ENCODE measurements at regions not wholly inside any gene's neighbourhood (a gene's known extent, or its start where the extent isn't known, plus 50 kb on each side); places are given as distances from the start of the nearest gene placed in this dataset.
A peak's percentile ranks its signal among the peaks of the same experiment; 100 is the strongest.

DNA sequence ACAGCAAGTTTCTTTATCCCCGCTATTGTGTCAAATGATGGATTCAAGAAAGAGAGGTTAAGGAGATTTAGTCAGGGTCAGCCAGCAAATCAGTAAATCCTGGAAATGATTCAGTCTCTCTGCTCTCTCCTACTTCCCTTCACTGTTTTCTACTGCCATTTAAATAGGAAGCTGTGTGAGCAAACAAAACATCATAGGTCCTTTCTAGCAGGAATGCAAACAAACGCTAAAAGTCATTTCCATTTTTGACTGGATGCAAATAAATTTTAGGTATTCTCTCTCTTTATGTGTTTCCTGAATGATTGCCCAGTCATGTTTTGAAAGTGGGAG lies 299.4 kb upstream of the RORA start:
- peak; percentile 1 for DNase-seq (ENCODE audit: low spot score)

DNA sequence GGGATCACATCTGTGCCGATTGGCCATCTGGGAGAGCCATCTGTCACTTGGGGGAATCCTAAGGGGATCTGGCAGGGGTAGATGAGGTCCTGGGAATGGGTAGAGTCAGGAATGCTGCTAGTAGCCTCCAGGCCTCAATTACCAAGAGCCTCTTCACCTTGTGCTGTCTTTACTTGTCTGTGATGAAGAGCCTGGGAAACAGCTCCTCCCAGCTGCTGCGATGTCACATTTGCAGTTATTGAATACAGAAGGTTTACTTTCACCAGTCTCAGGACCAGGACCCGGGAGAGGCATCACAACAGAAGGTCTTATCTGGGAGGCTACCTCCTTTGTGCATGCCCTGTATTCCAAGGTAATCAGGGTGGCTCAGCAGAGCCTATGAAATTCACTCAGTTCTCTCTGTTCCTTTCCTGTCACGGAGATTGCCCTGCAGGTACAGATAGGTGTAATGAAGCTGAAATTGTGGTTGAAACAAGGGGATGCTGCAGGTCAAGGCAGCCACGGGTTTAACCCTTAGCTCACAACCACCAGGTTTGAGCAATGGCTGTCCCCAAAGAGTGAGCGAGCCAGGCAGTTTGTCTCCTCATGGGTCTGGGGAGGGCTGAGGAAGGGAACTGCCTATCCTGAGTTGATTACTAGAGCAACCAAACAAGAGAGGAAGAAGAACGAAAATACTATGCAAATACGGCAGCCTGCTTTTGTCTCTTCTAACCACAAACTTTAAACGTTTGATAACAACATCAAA lies 298.9 kb upstream of the RORA start:
- no peak for DNase-seq (ENCODE audit: low spot score)

DNA sequence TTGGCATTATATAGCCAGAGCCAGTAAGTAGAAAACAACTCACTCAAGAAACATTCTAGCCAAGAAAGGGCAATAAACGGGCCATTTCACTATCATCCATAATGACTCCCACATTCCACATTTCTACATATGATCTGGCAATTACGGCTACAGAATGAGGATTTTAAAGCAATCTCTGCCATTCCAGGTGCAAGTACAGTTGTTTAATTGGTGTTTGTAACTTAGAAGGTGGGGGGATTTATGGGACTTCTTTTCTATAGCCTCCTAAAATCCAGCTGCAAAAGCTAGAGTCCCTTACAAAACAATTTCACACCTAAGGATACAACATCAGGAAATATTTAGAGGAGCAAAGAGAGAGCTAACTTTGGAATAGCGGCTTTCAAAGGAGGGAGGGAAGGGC lies 295.4 kb upstream of the RORA start:
- DNase-seq (ENCODE audit: low spot score) = no peak

DNA sequence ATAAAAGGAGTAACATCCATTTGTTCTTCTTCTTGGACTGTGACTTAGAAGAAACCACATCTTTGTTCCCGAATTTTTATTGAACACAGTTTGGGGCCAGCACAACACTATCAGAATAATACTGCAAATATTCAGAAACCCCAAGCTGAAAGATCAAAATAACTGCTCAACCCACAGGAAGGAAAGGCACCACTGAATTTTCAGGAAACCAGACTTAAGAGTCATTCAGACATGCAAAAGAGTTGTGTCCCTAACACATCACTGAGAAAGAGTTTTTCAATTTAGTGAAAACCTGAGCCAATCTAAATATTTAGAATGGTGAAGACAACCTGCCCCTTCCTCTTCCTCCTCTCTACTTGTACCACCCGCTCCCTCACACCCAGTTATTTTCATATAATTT lies 295.0 kb upstream of the RORA start:
- DNase-seq (ENCODE audit: low spot score) = no peak

DNA sequence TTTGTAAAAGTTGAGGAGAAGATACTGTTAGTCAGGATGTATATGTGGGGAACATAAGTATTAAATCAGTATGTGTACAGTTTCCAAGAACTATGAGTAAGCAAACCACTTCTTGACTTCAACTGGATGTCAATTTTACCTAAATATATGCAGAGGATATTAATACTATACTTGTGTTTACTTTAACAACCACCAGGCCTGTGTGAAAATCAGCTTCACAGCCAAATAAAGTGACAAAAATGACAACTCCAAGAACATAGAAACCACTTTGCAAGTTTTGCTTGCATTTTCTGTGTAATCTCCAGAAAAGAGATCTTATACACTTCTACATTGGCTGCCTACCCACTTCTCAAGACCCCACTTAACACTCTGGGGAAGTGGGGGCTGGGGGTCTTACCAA lies 293.3 kb upstream of the RORA start:
- no peak for DNase-seq (ENCODE audit: low spot score)

DNA sequence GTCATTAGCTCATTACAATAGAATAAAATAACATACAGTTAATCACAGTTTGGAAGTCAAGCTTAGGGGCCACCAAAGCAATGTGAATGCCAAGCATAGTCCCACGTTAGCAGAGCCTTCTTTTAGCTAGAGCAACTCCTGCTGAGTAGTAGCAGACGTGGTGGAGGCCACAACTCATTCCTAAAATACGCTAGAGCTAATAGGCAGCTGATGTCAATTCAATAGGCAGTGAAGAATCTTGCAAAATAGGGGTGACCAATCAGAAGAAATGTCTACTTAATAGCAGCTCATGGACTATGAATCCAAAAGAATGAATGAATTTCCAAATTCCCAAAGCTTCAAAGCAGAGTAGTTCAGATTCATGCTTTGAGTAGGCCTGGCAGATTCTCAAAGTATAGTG lies 292.9 kb upstream of the RORA start:
- no peak for DNase-seq (ENCODE audit: low spot score)

DNA sequence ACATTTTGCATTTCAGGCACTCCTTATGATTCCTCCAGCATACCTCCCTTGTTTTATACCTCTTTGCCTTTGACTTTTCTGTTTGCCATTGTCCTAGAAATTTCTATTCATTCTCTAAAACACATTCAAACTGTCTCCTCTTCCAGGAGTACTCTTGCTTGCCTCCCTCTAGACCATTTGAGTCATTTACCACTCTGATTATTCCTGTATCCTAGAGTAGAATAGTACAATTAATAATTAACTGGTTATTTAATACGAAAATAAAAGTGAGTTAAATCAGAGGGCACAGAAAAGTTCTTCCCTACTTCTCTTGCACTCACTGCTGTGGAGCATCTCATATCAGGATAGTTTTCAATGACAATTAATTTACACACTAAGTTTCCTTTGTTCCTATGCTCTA lies 290.2 kb upstream of the RORA start:
- DNase-seq (ENCODE audit: low spot score) = no peak

DNA sequence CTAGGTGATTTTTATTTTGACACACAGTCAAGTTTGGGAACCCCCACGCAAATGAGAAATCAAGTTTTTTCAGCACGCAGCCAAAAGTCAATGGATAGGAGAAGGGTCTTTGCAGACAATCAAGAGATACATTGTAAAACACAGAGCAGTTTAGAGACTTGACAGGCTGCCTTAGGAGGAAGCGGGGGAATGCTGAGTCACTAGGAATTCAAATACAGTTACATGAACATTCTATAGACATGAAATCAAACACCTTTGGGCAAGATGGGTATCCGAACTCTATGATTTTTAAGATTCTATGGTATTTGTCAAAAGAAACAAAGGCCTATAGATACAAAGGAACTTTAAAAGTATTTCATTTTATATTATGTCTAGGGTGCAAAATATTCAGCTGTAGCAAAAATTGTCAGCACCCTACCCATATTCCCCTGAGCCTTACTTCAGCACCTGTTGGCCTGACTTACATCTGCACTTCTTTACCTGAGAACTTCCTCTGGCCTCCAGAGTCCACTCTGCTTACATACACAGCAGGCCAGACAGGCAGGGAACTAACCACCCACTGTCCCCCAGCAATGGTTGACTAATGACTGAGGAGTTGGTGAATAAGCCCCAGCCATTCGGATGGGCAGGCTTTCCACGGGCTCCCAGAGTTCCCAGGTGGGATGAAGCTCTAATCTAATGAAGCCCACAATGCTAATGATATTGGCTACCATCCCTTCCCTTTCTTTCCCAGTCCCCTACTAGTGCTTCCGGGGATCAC lies 289.3 kb upstream of the RORA start:
- no peak for DNase-seq (ENCODE audit: low spot score)

DNA sequence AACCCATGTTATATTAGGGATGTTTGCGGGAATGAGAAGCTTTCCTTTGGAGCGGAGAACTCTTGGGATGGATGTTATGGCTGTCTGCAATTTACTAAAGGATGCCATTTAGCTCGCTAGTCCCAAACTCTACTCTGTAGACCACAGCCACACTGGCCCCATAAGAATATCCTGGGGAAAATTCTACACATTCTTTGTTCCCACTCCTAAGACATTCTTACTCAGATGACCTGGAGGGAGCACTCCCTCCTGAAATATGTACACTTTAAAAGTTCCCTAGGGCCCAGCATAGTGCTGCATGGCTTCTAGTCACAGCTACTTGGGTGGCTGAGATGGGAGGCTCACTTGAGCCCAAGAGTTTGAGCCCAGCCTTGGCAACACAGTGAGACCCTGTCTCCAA lies 288.7 kb upstream of the RORA start:
- DNase-seq (ENCODE audit: low spot score) = no peak

DNA sequence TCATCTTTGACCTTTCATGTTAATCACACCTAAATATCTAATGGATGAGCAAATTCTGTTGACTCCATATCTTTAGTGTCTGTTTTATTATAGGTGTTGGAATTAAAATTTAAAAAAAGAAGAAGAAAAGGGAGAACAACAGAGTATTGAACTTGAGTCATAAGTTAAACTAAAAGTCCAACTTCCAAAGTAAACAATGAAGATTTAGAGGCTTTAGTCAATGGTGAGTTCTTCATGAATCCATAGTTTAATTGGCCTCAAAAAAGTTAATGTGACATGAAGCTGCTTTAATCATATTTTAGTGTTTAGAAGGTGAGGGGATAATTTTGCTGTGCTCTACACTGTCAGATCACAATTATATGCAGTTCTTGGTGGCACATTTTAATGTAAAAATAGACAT lies 288.2 kb upstream of the RORA start:
- DNase-seq (ENCODE audit: low spot score) = no peak

DNA sequence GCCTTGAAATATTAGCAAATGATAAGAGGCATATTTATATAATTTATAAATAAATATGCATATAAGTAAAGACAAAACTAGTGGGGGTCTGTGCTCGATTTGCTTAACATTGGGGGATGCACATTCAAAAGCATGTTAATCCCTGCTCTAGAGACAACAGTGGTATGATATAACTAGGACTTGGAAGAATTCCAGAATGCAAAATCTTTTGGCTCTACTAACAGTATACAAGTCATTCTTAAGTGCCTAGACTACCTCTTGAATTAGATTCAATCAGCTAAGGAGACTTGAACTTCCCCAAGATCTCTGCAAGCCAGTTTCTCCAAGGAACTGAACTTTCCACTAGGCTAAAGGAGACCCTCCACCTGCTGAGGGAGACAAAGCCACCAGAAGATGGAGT lies 282.7 kb upstream of the RORA start:
- DNase-seq (ENCODE audit: low spot score) = no peak

DNA sequence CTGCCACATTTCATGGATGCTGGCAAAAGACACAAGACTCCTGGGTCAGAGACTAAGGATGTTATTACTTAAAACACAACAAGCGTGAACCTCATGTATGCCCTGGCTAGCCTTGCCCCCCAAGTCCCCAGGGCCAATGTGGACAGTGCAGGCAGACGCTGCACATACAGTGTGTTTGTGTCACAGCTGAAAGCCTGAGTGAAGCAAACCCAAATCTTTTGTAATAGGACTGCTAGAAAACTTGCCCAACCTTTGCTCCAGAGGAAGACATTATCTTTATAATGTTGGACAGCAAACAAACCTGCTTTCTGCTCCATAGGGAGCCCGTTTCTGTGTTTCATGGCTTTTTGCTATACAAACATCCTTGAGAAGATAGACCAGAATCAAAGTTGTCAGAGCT lies 282.0 kb upstream of the RORA start:
- no peak for DNase-seq (ENCODE audit: low spot score)

DNA sequence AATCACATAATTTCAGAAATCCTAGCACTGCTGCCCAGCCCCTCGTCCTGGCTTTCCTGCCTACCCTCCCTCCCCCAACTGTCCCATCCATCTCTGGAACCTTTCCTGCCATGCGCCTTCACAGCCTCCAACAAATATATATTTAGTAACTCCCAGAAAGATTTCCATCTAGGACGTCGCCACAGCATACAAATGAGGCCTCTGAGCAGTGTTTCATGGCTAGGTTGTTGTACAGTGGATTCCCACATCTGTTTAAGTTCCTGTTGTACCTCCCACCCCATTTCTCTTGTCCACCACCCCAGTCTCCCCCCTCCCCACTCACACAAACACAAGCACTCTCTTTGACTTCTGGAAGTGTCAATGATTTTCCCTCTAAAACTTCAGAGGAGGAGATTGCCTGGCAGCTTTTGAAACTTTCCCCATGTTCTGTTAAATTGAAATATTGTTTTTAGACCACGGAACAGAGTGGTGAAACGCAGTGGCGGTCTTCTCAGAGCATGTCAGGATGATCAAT lies 280.3 kb upstream of the RORA start:
- no peak for DNase-seq (ENCODE audit: low spot score)

DNA sequence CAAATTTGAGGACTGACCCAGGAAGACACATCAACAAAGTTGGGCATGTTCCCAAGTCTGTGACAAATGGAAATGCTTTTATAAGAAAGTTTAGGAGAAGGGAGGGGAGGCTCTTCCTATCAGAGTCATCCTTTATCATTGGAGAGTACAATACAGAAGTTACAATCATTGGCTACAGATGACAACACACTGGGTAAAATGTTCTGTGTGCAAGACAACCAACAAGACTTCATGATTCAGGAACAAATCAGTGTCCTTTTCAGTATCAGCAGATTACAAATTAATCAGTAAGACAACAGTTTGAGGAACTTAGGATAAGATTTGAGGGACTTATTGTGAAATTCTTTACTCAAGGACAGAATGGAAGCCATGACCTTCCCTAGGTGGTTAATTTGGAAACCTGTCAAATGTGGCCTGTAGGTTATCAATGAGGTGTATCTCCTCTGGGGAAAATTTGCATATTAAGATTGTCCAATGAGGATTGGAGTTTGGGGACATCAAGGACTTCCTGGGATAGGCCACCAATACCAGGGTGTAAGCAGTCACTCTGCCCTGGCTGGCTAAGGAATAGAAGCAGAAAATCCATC lies 274.4 kb upstream of the RORA start:
- no peak for DNase-seq (ENCODE audit: low spot score)

DNA sequence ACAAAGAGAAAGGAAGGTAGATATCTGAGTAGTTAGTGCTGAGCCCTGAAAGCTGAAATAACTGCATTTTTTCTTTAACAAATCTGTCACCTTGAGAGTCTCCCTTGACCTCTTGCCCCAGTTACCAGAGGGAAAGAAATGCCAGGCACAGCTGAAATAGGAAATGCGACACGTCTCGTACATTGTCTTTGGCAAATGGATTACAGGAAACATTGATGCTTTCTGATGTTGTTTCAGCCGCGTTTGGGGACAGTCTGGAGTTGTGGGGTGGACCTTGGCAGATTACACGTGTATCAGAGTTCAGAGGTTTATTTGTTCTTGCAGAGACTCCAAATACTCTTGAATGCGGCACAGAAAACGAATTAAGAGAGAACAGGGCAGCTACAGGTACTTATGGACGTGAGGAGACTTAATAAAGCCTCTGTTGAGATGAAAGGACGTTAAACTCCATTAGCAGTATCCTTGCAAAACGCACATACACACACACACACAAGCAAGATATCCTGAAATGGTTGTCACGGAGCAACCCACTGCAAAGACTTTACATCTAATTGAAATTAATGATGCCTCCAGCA lies 272.8 kb upstream of the RORA start:
- DNase-seq (ENCODE audit: low spot score) = no peak

DNA sequence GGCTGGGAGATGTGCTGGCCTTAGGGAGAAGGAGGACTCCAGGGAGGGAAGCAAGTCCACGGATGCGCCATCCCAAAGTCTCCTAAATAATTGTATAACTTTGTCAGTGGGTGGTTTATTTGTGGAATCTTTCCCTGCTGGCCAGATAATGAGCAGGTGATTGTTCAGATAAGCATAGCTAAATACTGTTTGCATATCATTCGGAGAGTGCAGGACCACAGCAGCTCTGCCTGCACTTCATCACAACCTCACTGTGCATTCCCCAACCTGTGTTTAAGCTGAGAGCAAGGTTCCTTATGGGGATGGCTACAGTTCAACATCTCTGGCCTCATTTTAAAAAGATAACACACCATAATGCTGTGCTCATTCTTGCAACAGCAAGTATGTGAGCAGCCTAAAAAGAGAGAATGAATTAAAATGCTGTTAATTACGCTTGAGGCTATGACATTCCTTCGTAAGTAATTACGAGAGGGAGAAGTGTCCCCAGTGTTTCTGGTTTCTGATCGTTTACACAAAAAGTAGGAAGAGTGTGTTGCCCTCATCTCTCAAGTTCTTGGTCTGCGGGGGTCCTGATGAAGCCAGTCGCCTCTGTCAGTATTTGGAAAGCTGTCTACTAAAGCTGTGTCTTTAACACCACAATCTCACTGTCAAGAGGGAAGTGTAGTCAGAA lies 272.0 kb upstream of the RORA start:
- no peak for DNase-seq (ENCODE audit: low spot score)

DNA sequence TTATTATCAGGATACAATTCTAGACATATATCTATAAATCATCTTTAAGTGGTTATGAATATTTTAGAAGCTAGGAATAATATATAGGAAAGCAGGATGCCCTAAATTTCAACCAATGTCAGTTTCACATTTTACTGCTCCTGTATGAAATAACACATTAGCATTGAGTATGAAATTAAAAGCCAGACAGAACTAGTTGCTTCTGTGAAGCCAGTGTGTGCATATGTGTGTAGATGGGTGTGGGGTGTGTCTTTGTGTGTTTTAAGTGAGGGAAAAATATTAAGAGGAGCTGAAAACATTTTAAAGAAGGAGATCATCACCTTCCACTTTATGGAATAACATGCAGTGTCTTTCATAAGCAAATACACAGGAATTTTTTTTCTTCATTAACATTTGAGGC lies 271.4 kb upstream of the RORA start:
- DNase-seq (ENCODE audit: low spot score) = no peak

DNA sequence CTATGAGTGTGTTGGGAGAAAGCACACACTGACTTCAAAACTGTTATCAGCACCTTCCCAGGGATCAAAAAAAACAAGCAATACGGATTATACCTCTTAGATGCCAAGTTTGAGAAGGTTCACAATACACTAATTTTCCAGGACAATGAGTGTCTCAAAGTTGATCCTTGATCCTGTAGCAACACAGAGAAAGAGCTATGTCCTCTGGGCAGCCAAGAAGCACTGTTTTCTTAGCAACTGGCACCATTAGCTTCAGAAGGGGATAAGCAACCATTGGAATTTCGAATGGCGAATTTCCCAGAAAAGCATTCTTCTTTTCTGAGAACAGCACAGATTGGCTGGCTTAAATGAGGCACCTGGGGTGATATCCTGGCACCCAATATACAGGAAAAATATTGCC lies 270.3 kb upstream of the RORA start:
- DNase-seq (ENCODE audit: low spot score) = no peak

DNA sequence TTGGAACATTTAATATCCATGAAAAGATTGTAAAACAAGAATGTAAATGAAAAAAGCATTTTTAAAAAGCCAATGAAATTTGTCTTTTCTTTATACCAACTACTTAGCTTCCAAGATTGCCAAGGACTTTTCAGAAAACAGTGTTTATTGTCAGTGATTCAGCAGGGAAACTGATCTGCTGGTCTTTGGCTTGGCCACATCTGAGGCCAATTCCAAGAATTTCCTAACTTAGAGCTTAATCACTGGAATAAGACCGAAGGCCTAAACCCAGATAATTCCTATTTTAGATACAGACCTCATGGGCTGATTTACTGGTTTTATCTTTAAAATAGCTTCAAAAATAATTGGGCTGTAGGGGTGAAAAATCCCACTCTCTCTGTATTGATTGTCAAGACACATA lies 260.5 kb upstream of the RORA start:
- DNase-seq (ENCODE audit: low spot score) = no peak

DNA sequence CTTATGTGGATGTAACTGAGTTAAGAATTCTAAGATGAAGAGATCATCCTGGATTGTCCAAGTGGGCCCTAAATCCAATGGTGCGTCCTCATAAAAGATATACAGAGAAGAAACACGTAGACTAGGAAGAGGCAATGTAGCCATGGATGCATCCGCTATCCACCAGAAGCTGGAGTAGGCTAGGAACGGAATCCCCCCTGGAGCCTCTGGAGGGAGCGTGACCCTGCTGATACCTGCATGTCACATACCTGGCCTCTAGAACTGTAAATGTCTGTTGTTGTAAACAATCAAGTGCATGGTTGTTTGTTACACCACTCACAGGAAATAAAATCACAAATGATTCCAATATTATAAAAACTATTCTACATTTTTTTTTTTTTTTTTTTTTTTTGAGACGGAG lies 254.5 kb upstream of the RORA start:
- no peak for DNase-seq (ENCODE audit: low spot score)

DNA sequence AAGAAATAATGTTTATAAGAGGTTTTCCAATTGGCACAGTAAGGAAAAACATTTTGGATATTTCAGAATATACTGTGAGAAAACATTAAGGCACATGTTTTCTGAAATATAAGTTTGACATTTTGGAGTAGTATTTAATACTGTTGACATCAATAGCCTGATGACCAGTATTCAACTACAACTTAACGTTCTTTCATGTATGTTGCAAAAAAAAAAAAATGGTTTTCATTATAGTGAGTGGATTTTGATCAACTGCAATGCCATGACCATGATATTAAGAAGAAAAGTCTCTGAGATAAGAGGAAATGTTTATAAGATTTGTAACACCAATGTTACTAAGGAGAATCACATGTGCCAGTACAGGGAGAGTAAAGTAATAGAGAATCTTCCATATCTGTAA lies 252.8 kb upstream of the RORA start:
- no peak for DNase-seq (ENCODE audit: low spot score)

DNA sequence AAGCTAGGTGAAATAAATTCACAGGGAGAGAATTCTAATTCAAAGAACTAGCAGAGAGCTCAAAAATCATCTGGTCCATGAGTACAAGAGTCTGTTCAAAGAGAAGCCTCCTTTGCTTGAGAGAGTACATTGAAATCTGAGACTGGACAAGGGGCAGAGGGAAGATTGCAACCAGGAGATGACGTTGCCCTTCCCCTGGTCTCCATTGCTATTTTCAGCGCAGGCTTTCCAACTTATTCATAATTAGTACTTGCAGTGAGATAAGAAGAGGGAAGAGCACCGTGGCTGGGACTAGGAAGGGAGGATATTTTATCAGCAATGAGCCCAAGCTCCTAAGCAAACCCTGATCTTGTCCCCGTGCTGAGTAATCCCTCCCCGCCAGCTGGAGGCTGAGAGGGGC lies 251.8 kb upstream of the RORA start:
- no peak for DNase-seq (ENCODE audit: low spot score)

DNA sequence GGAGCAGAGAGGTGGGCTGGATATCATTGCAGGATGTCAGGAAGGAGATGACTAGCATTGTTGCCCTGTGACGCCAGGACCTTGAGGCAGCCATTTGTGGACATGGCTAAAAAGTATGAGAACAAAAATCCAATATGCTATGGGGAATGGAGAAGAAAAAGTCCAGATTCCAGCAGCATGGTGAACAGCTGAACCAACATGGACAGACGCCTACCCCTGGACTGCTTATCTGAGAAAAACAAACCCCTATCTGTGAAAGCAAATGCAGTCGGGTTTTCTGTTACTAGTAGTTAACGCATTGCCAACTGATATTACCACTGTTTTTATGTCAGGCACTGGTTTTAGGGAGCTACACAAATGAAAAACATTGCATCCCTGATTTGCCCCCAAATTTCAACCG lies 251.2 kb upstream of the RORA start:
- DNase-seq (ENCODE audit: low spot score) = no peak
